WERI-Rb-1 (cell line): ENCODE measurements at regions not wholly inside any gene's neighbourhood (a gene's known extent, or its start where the extent isn't known, plus 50 kb on each side); places are given as distances from the start of the nearest gene placed in this dataset.

Experiments
- DNase-seq: peaks from one replicate; pipeline ENCODE4 v3.0.0-alpha.2; 2020
- H3K27ac ChIP-seq: fragments of 250-450 bp; sonication (Bioruptor Pico); 2 replicates; pipeline ENCODE4 v1.5.1; 2020; ENCODE audit warnings: mild to moderate bottlenecking, moderate library complexity
- H3K27me3 ChIP-seq: fragments of 250-450 bp; sonication (Bioruptor Pico); 2 replicates; pipeline ENCODE4 v1.5.1; 2021; ENCODE audit warnings: mild to moderate bottlenecking, low read depth, moderate library complexity; ENCODE audit not compliant: insufficient read depth, severe bottlenecking
- H3K36me3 ChIP-seq: fragments of 250-450 bp; sonication (Bioruptor Pico); 2 replicates; pipeline ENCODE4 v1.5.1; 2020; ENCODE audit warnings: mild to moderate bottlenecking, moderate library complexity
- H3K4me3 ChIP-seq: 2 replicates; pipeline ENCODE4 v1.5.1; 2011; ENCODE audit warnings: low read depth, mild to moderate bottlenecking, control low read depth, low read length
- H3K9me3 ChIP-seq: fragments of 250-450 bp; sonication (Bioruptor Pico); 2 replicates; pipeline ENCODE4 v1.5.1; 2021; ENCODE audit warnings: mild to moderate bottlenecking, moderate library complexity; ENCODE audit not compliant: severe bottlenecking
- CTCF ChIP-seq: IDR thresholded peaks from 2 replicates; pipeline ENCODE4 v1.5.1; 2011; ENCODE audit warnings: low read depth, mild to moderate bottlenecking, control low read depth, inconsistent platforms, low read length

- TF ChIP-seq CTCF: no peak
- H3K36me3 ChIP-seq: no peaks in the 10 kb centered on the region
- H3K4me3 ChIP-seq: no peak overlapping the region
- DNase-seq: no peak
- H3K27ac ChIP-seq: no peak overlapping the region
- H3K27me3 ChIP-seq: no peaks in the 10 kb centered on the region
- H3K9me3 ChIP-seq: no peaks in the 10 kb centered on the region
These were observed 361.2 kb downstream of the RND3 start for GRCh38 chr2:150126143-150126740.

GRCh38 chr2:150125708-150126107 lies 361.8 kb downstream of the RND3 start:
- no peak for DNase-seq
- H3K27me3 ChIP-seq: no peaks in the 10 kb centered on the region
- H3K27ac ChIP-seq: no peak overlapping the region
- H3K36me3 ChIP-seq: no peaks in the 10 kb centered on the region
- no peaks in the 10 kb centered on the region for H3K9me3 ChIP-seq
- no peak overlapping the region for H3K4me3 ChIP-seq
- no peak for TF ChIP-seq CTCF

GRCh38 chr2:150125188-150125587 lies 362.3 kb downstream of the RND3 start:
- H3K36me3 ChIP-seq: no peaks in the 10 kb centered on the region
- H3K27ac ChIP-seq: no peak overlapping the region
- DNase-seq: no peak
- H3K4me3 ChIP-seq: no peak overlapping the region
- H3K9me3 ChIP-seq: no peaks in the 10 kb centered on the region
- H3K27me3 ChIP-seq: no peaks in the 10 kb centered on the region
- TF ChIP-seq CTCF: no peak

DNA sequence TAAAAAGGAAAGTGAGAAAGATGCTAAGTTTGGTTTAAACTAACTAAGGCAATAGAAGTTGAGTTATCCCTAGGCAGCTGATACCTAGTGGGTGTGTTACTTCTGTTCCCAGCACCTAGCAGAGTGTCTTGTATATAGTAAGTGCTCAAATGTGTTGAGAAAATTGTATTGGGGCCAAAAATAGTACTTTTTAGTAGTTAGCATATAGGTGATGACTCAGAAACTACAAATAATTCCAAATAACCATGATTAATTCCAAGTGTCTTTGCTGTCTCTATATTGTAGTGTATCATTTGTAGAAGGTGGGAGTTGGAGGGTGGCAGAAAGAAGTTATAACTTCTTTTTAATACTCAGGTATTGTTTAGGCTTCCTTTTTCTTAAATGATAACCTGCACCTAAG lies 362.7 kb downstream of the RND3 start:
- DNase-seq: no peak
- no peak overlapping the region for H3K4me3 ChIP-seq
- no peak for TF ChIP-seq CTCF
- H3K9me3 ChIP-seq: no peaks in the 10 kb centered on the region
- H3K36me3 ChIP-seq: no peaks in the 10 kb centered on the region
- H3K27me3 ChIP-seq: no peaks in the 10 kb centered on the region
- H3K27ac ChIP-seq: no peak overlapping the region

- Histone ChIP-seq H3K9me3 (no peaks in the 10 kb centered on the region), H3K36me3 (no peaks in the 10 kb centered on the region), H3K27me3 (peaks cover 2% of the 10 kb centered on the region), H3K4me3 (no peak overlapping the region), H3K27ac (no peak overlapping the region)
- no peak for TF ChIP-seq CTCF
- DNase-seq: no peak
These were observed 364.4 kb downstream of the RND3 start for GRCh38 chr2:150122871-150123613.
